HepG2 (cell line): ENCODE measurements at regions not wholly inside any gene's neighbourhood (a gene's known extent, or its start where the extent isn't known, plus 50 kb on each side); places are given as distances from the start of the nearest gene placed in this dataset.
"Not testable (repeated sequence)": the region's sequence is repeated elsewhere in the genome, so short reads cannot be mapped to it uniquely, and the experiment has no call there.

Source experiments
- ATAC-seq: fragments of 200-7000 bp; cut with Tn5 transposase; 3 replicates; pipeline ENCODE4 v1.9.1; 2020; ENCODE audit warnings: mild to moderate bottlenecking, moderate library complexity
- BruUV-seq: library from RNA; stranded (reverse); fragments of 400-500 nt; replicated peaks from 2 replicates; lab custom pipeline; 2021; lab: Mats Ljungman, UMichigan
- CTCF ChIA-PET: fragments of 300-600 bp; formaldehyde crosslinking; extraction: SDS; loops from one replicate; lab custom pipeline; 2021; ENCODE audit warnings: low total read pairs, inconsistent platforms, low intra/inter-chr PET ratio; lab: Yijun Ruan, JAX
- POLR2A ChIA-PET: fragments of 350-600 bp; sonication (Branson Sonifier 250); formaldehyde crosslinking; loops from one replicate; lab custom pipeline; 2020; ENCODE audit warnings: antibody characterized with exemption, inconsistent platforms; lab: Yijun Ruan, JAX
- DNase-seq: peaks from one replicate; pipeline ENCODE4 v3.0.0-alpha.2; 2015; ENCODE audit warnings: low spot score
- FAIRE-seq: peaks from 3 replicates; lab custom pipeline; 2011; peaks lifted over from hg19 to GRCh38; lab: Jason Lieb, UNC
- H2AFZ ChIP-seq: one replicate; pipeline ENCODE4 v1.6.1; 2011; ENCODE audit warnings: low read length, inconsistent platforms
- H3K27ac ChIP-seq: fragments of 300-600 bp; 3 replicates; pipeline ENCODE4 v1.8.0; 2011; ENCODE audit warnings: mixed run types, mild to moderate bottlenecking, mixed read lengths, low read length, inconsistent platforms; ENCODE audit not compliant: insufficient read depth; ENCODE audit errors: extremely low read length
- H3K27me3 ChIP-seq, 2 experiments: fragments of 200-600 bp in 1 of 2; 2 replicates in 1 of 2; 3 replicates in 1 of 2; pipeline versions ENCODE4 v1.6.0 to v1.8.0; 2011; ENCODE audit warnings: low read length in 2 of 2, mild to moderate bottlenecking in 2 of 2, moderate library complexity in 2 of 2, inconsistent platforms in 1 of 2; ENCODE audit not compliant: insufficient read depth in 2 of 2, control insufficient read depth in 1 of 2
- H3K36me3 ChIP-seq, 2 experiments: fragments of 200-600 bp in 1 of 2; replicated peaks in 1 of 2; 2 replicates in 1 of 2; 3 replicates in 1 of 2; pipeline versions ENCODE4 v1.5.1 to v1.8.0; 2011; ENCODE audit warnings: low read length in 2 of 2, inconsistent platforms in 1 of 2; ENCODE audit not compliant: insufficient read depth in 2 of 2, control insufficient read depth in 1 of 2
- H3K4me1 ChIP-seq: 2 replicates; pipeline ENCODE4 v1.5.1; 2012; ENCODE audit warnings: low read length, inconsistent platforms; ENCODE audit not compliant: insufficient read depth
- H3K4me2 ChIP-seq: 2 replicates; pipeline ENCODE4 v1.6.0; 2011; ENCODE audit warnings: low read depth, low read length, inconsistent platforms
- H3K4me3 ChIP-seq, 3 experiments: fragments of 200-600 bp in 1 of 3; sonication (generic), shearing (Covaris generic) in 1 of 3; replicated peaks in 1 of 3; 2 replicates each; pipeline ENCODE4 v1.5.1; 2011 to 2016; ENCODE audit warnings: low read length in 3 of 3, inconsistent platforms in 2 of 3, low read depth in 2 of 3, mild to moderate bottlenecking in 2 of 3, control low read depth in 1 of 3, mixed read lengths in 1 of 3; ENCODE audit not compliant: insufficient read depth in 1 of 3
- H3K79me2 ChIP-seq: one replicate; pipeline ENCODE4 v1.6.1; 2011; ENCODE audit warnings: low read length, inconsistent platforms; ENCODE audit not compliant: insufficient read depth
- H3K9ac ChIP-seq: 2 replicates; pipeline ENCODE4 v1.6.0; 2011; ENCODE audit warnings: mild to moderate bottlenecking, low read depth, low read length, inconsistent platforms; ENCODE audit not compliant: insufficient read depth
- H3K9me3 ChIP-seq: 2 replicates; pipeline ENCODE4 v1.5.1; 2012; ENCODE audit warnings: mild to moderate bottlenecking, low read length
- H4K20me1 ChIP-seq: 2 replicates; pipeline ENCODE4 v1.6.0; 2011; ENCODE audit warnings: inconsistent platforms, mild to moderate bottlenecking, low read length, moderate library complexity; ENCODE audit not compliant: insufficient read depth
- BRF2 ChIP-seq: sonication (generic); formaldehyde crosslinking; IDR thresholded peaks from 2 replicates; pipeline ENCODE4 v1.8.1; 2022; ENCODE audit warnings: mild to moderate bottlenecking, missing genetic modification reagents
- GRHL1 ChIP-seq: sonication (generic); formaldehyde crosslinking; conservative IDR thresholded peaks from 2 replicates; pipeline ENCODE4 v1.8.0; 2022; ENCODE audit warnings: missing genetic modification reagents
- JDP2 ChIP-seq: sonication (generic); formaldehyde crosslinking; IDR thresholded peaks from 2 replicates; pipeline ENCODE4 v1.8.1; 2022; ENCODE audit warnings: missing genetic modification reagents, borderline replicate concordance
- KDM4B ChIP-seq: sonication (generic); formaldehyde crosslinking; IDR thresholded peaks from 2 replicates; pipeline ENCODE4 v1.4.0; 2020; ENCODE audit warnings: missing genetic modification reagents
- MAFG ChIP-seq: sonication (generic); formaldehyde crosslinking; IDR thresholded peaks from 2 replicates; pipeline ENCODE4 v1.5.1; 2020; ENCODE audit warnings: mild to moderate bottlenecking, missing genetic modification reagents
- REL ChIP-seq: sonication (generic); formaldehyde crosslinking; conservative IDR thresholded peaks from 2 replicates; pipeline ENCODE4 v1.8.0; 2022; ENCODE audit warnings: mild to moderate bottlenecking, missing genetic modification reagents, moderate library complexity
- SALL1 ChIP-seq: sonication (generic); formaldehyde crosslinking; IDR thresholded peaks from 2 replicates; pipeline ENCODE4 v1.8.0; 2022; ENCODE audit warnings: mild to moderate bottlenecking, missing genetic modification reagents
- ZBTB10 ChIP-seq: sonication (generic); formaldehyde crosslinking; IDR thresholded peaks from 2 replicates; pipeline ENCODE4 v1.4.0; 2020; ENCODE audit warnings: missing genetic modification reagents, borderline replicate concordance
- ZNF562 ChIP-seq: sonication (generic); formaldehyde crosslinking; IDR thresholded peaks from 2 replicates; pipeline ENCODE4 v1.8.0; 2022; ENCODE audit warnings: missing genetic modification reagents, borderline replicate concordance
- ZNF569 ChIP-seq: sonication (generic); formaldehyde crosslinking; IDR thresholded peaks from 2 replicates; pipeline ENCODE4 v1.5.0; 2020; ENCODE audit warnings: mild to moderate bottlenecking, missing genetic modification reagents, moderate library complexity, borderline replicate concordance
- WGBS: methylation state at CpG from one replicate; pipeline ENCODE4 v1.1.6; 2017; ENCODE audit warnings: low lambda C conversion rate; 5-methylcytosine and 5-hydroxymethylcytosine counted together
- in situ Hi-C: cut with HindIII; loops from 2 replicates; pipeline ENCODE4 v1.10.0; 2017; ENCODE audit warnings: low pct_unique_long_range_greater_than_20kb; ENCODE audit not compliant: extremely low pct_ligation_motif_present
- intact Hi-C: fragments of 100-400 bp; cut with micrococcal nuclease; formaldehyde crosslinking; loops from one replicate; pipeline ENCODE4 v1.10.0; 2022; ENCODE audit not compliant: unreplicated experiment

- TF ChIP-seq ZBTB10 (no peak), ZNF569 (CRISPR knock-in tag) (no peak), MAFG (CRISPR knock-in tag) (no peak), JDP2 (CRISPR knock-in tag) (no peak), ZNF562 (CRISPR knock-in tag) (no peak), SALL1 (no peak), REL (CRISPR knock-in tag) (no peak), BRF2 (CRISPR knock-in tag) (no peak), KDM4B (no peak), GRHL1 (CRISPR knock-in tag) (no peak)
These were observed 212.4 kb upstream of the CACNA2D1 start (continued) for GRCh38 chr7:82655965-82656364.

GRCh38 chr7:82650095-82650494 is 206.5 kb upstream of the CACNA2D1 start:
- H3K79me2 ChIP-seq, H3K4me2 ChIP-seq, H2AFZ ChIP-seq, in situ Hi-C loops, H3K27me3 ChIP-seq, H3K27ac ChIP-seq, H3K9ac ChIP-seq, H3K4me1 ChIP-seq, DNase-seq, H3K36me3 ChIP-seq, POLR2A ChIA-PET, FAIRE-seq, ATAC-seq, H4K20me1 ChIP-seq, H3K4me3 ChIP-seq, CTCF ChIA-PET, intact Hi-C loops, H3K9me3 ChIP-seq, BruUV-seq: not testable (repeated sequence)
- WGBS, result no CpG with 5 or more reads among the region's 10 CpGs
